ENCODE measurements at regions not wholly inside any gene's neighbourhood (a gene's known extent, or its start where the extent isn't known, plus 50 kb on each side); places are given as distances from the start of the nearest gene placed in this dataset.

DNA sequence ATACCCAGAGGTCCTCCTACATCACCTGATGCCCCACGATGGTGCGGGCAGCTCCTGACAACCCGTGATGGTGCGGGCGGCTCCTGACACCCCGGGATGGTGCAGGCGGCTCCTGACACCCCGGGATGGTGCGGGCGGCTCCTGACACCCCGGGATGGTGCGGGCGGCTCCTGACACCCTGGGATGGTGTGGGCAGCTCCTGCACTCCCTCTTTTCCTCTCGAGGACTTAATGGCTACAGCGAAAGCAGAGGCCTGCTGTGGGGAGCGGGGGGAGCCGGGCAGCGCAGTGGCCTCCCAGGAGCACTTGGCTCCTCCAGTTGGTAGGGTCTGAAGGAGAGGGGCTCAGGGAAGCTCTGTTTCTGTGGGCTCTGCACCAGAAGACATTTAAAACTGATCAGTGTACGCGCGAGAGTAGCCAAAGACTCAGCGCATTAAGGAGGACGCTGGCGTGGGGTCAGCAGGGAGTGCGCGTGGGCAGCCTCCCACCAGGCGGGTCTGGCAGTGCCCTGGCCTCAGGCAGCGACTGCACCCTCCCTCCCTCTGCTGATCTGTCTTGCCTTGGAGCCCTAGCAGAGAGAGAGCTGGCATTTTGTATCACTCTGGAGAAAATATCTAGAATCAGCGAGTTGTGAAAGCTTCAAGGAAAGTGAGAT, 464.5 kb upstream of the MYT1L start:
- no peaks in the 10 kb centered on the region for H3K9me3 ChIP-seq
- H3K4me1 ChIP-seq, result no peaks in the 10 kb centered on the region
- DNase-seq (no peak), ATAC-seq (no peak)
- TF ChIP-seq POLR2A (IDR thresholded peaks at IDR 0.05), result no peak
- TF ChIP-seq, protein P1, sequence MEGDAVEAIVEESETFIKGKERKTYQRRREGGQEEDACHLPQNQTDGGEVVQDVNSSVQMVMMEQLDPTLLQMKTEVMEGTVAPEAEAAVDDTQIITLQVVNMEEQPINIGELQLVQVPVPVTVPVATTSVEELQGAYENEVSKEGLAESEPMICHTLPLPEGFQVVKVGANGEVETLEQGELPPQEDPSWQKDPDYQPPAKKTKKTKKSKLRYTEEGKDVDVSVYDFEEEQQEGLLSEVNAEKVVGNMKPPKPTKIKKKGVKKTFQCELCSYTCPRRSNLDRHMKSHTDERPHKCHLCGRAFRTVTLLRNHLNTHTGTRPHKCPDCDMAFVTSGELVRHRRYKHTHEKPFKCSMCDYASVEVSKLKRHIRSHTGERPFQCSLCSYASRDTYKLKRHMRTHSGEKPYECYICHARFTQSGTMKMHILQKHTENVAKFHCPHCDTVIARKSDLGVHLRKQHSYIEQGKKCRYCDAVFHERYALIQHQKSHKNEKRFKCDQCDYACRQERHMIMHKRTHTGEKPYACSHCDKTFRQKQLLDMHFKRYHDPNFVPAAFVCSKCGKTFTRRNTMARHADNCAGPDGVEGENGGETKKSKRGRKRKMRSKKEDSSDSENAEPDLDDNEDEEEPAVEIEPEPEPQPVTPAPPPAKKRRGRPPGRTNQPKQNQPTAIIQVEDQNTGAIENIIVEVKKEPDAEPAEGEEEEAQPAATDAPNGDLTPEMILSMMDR (IDR thresholded peaks at IDR 0.05 in 4 of 5, conservative IDR thresholded peaks at IDR 0.05 in 1 of 5), result no peak
- no peaks in the 10 kb centered on the region for H3K27me3 ChIP-seq
- intact Hi-C loops (cut with DNase I; ENCODE audit: low total_unique reads), result no loop called here
- no peaks in the 10 kb centered on the region for H3K36me3 ChIP-seq
- in situ Hi-C loops (cut with MboI; ENCODE audit: low sequenced_read_pairs in 4 of 4), result no loop called here
- no peak overlapping the region for H3K27ac ChIP-seq
- H3K4me3 ChIP-seq, result no peak overlapping the region

DNA sequence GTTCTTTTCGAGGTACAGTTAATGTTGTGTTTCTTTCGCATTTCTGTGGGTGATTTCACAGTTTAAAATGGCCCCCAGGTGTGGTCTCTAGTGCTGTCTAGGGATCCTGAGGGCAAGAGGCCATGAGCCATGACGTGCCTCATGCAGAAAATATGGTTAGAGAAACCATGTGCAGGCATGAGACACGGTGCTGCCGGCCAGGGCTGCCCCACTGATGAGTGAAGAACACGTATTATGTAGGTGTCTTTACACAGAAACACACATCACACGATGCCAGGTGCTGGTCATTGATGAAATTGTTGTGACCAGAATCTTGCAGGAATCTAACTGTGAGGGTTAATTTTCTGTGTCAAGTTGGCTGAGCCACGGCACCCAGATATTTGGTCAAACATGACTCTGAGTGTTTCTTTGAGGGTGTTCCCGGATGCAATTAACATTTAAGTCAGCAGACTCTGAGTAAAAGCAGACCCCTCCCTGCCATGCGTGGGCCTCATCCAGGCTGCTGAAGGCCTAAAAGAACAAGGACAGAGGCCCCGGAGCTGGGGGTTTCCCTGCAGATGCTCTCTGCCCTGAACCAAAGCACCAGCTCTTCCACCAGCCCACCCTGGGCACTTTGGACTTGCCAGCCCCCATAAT, 463.0 kb upstream of the MYT1L start:
- Histone ChIP-seq H3K27ac (no peak overlapping the region), H3K4me1 (no peaks in the 10 kb centered on the region), H3K4me3 (no peak overlapping the region), H3K36me3 (no peaks in the 10 kb centered on the region), H3K9me3 (no peaks in the 10 kb centered on the region), H3K27me3 (no peaks in the 10 kb centered on the region)
- ATAC-seq, result no peak
- in situ Hi-C loops (cut with MboI; ENCODE audit: low sequenced_read_pairs in 4 of 4), result no loop called here
- no peak for DNase-seq
- intact Hi-C loops (cut with DNase I; ENCODE audit: low total_unique reads), result no loop called here
- TF ChIP-seq POLR2A (IDR thresholded peaks at IDR 0.05), result no peak
- TF ChIP-seq, protein P1 (IDR thresholded peaks at IDR 0.05 in 4 of 5, conservative IDR thresholded peaks at IDR 0.05 in 1 of 5), result no peak

DNA sequence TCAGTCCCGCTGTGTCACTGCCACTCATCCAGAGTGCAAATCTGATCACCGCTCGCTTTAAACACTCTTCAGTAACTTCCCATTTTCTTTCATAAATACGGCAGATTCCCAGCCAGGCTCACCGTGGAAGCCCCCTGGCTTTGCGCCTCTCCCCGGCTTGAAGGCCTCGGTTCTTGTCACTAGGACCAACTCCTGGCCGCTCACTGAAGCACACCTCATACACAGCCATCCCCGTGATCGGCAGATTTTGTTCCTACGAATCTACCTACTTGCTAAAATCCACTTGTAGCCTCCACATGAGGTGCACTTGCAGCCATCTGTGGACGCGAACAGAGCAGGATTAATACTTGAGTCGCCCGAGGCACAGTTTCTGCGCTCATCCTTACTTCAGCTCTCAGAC, 462.4 kb upstream of the MYT1L start:
- no peak for ATAC-seq
- TF ChIP-seq, protein P1 (IDR thresholded peaks at IDR 0.05 in 4 of 5, conservative IDR thresholded peaks at IDR 0.05 in 1 of 5), result no peak
- no peak for TF ChIP-seq POLR2A (IDR thresholded peaks at IDR 0.05)
- no peaks in the 10 kb centered on the region for H3K27me3 ChIP-seq
- no peak overlapping the region for H3K27ac ChIP-seq
- H3K9me3 ChIP-seq, result no peaks in the 10 kb centered on the region
- in situ Hi-C loops (cut with MboI; ENCODE audit: low sequenced_read_pairs in 4 of 4), result no loop called here
- no peak overlapping the region for H3K4me3 ChIP-seq
- intact Hi-C loops (cut with DNase I; ENCODE audit: low total_unique reads), result no loop called here
- no peaks in the 10 kb centered on the region for H3K36me3 ChIP-seq
- DNase-seq, result no peak
- no peaks in the 10 kb centered on the region for H3K4me1 ChIP-seq

DNA sequence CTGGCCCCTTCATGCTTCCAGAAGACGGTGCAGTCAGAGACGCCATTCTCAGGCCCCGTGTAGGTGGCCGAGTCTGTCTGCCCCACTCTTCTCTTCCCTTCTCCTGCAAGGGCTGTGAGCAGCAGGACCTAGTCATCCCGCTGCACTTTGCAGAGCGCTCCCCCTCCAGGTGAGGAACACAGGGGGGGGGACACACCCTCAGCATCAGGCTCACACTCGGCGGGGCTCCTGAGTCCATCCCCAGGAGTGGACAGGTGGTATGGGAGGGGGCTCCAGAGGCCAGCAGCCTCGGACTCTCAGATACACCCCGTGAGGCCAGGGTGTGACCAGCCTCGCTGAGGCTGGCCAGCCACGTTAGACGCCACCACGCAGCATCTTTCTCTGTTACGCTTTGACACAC, 460.5 kb upstream of the MYT1L start:
- Histone ChIP-seq H3K36me3 (no peaks in the 10 kb centered on the region), H3K4me1 (no peaks in the 10 kb centered on the region), H3K27ac (no peak overlapping the region), H3K27me3 (no peaks in the 10 kb centered on the region), H3K4me3 (no peak overlapping the region), H3K9me3 (no peaks in the 10 kb centered on the region)
- ATAC-seq (no peak), DNase-seq (no peak)
- intact Hi-C loops (cut with DNase I; ENCODE audit: low total_unique reads) (no loop called here), in situ Hi-C loops (cut with MboI; ENCODE audit: low sequenced_read_pairs in 4 of 4) (no loop called here)
- TF ChIP-seq, protein P1 (IDR thresholded peaks at IDR 0.05 in 4 of 5, conservative IDR thresholded peaks at IDR 0.05 in 1 of 5), result no peak
- no peak for TF ChIP-seq POLR2A (IDR thresholded peaks at IDR 0.05)

All from gastrocnemius medialis (tissue), 4 donors.